ENCODE measurements at regions not wholly inside any gene's neighbourhood (a gene's known extent, or its start where the extent isn't known, plus 50 kb on each side); places are given as distances from the start of the nearest gene placed in this dataset.

- TF ChIP-seq ERG (CRISPR knock-in tag; IDR thresholded peaks at IDR 0.05) (no peak), ZNF423 (CRISPR knock-in tag; IDR thresholded peaks at IDR 0.05) (no peak), ZNF512 (CRISPR knock-in tag; IDR thresholded peaks at IDR 0.05; ENCODE audit: borderline replicate concordance) (no peak), ATF1 (CRISPR knock-in tag; IDR thresholded peaks at IDR 0.05) (no peak), CTCF (IDR thresholded peaks at IDR 0.05) (no peak), CREB1 (CRISPR knock-in tag; IDR thresholded peaks at IDR 0.05) (no peak), CDX4 (CRISPR knock-in tag; IDR thresholded peaks at IDR 0.05; ENCODE audit: borderline replicate concordance) (no peak), PRRX2 (CRISPR knock-in tag; IDR thresholded peaks at IDR 0.05) (no peak), NR2C2 (CRISPR knock-in tag; IDR thresholded peaks at IDR 0.05) (no peak), SP1 (CRISPR knock-in tag; conservative IDR thresholded peaks at IDR 0.05) (no peak)
Measured at GRCh38 chr11:112793416-112793815, 167.8 kb upstream of the NCAM1 start.

Measured in WTC11 (cell line).